ENCODE measurements at regions not wholly inside any gene's neighbourhood (a gene's known extent, or its start where the extent isn't known, plus 50 kb on each side); places are given as distances from the start of the nearest gene placed in this dataset.

DNA sequence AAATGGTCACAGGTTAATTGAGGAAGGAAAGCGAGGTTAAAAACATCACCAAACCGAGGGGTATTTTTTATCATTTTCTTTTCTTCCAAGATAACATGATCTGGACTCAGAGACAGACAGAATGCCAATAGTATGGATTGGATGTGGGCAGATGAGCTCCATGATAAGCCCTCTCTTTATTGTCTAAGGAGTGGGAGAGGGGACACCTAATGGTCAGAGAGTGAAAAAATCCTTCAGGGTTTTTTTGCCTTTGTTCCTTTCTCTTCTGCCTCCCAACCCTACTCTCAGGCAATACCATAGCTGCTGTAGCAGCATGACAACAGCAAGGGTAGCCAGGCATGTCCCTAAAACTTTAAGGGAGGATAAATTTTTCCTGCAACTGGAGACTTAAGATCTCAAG is 94.7 kb downstream of the DIRAS2 start:
- no peak overlapping the region for H3K4me3 ChIP-seq (replicated peaks; ENCODE audit: low read depth, low read length)
- no peak for DNase-seq (ENCODE audit: low read depth)
- TF ChIP-seq, protein P1, sequence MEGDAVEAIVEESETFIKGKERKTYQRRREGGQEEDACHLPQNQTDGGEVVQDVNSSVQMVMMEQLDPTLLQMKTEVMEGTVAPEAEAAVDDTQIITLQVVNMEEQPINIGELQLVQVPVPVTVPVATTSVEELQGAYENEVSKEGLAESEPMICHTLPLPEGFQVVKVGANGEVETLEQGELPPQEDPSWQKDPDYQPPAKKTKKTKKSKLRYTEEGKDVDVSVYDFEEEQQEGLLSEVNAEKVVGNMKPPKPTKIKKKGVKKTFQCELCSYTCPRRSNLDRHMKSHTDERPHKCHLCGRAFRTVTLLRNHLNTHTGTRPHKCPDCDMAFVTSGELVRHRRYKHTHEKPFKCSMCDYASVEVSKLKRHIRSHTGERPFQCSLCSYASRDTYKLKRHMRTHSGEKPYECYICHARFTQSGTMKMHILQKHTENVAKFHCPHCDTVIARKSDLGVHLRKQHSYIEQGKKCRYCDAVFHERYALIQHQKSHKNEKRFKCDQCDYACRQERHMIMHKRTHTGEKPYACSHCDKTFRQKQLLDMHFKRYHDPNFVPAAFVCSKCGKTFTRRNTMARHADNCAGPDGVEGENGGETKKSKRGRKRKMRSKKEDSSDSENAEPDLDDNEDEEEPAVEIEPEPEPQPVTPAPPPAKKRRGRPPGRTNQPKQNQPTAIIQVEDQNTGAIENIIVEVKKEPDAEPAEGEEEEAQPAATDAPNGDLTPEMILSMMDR (IDR thresholded peaks at IDR 0.05; ENCODE audit: low read length, missing control alignments) = no peak

DNA sequence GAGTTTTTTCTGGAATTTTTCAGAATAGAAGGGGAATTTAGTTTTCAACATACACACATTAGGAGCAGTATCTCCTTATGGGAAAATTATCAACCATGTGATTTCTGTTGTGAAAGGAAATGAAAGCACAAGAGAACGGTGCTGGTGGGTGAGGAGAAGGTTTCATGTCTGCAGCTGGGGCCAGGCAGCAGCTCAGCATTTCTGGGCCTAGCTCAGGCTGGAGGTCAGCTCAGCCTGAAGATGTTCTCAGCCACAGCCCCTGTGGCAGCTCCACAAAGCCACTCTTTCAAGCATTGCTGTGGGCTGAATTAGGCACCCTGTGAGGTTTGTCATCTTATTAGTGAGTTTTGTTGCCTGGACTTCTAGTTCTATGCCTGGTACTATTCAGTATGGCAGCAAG is 90.3 kb downstream of the DIRAS2 start:
- no peak overlapping the region for H3K4me3 ChIP-seq (replicated peaks; ENCODE audit: low read depth, low read length)
- TF ChIP-seq, protein P1 (IDR thresholded peaks at IDR 0.05; ENCODE audit: low read length, missing control alignments) = no peak
- DNase-seq (ENCODE audit: low read depth) = no peak

DNA sequence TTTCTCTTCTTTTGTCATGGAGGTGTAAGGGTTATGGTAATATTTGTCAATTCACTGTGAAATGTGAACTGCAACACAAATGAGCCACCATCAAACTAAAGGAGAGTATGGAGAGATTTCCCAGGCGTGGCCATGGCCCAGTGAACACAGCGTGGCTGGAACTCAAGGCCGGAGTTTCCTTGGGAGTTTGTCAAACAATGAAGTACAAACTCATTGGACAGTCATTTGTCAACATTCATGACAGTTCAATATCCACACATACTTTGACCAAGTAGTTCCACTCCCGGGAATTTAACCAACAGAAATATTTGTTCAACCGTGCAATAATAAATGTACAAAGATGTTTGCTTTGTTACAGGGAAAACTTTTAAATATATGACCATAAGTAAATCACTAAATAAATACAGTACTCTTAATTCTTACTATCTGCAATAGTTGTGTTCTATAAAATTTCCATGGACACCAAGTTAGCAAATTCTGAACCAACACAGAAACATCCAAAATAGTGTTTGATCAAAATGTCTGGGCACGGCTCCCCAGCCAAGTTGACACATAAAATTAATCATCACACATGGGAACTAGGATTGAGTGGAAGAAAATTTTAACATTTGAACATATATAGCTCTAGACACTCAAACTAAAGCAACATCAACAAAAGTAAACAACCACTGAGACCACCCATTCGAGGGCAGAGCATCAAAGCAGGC is 87.1 kb downstream of the DIRAS2 start:
- DNase-seq (ENCODE audit: low read depth) = no peak
- H3K4me3 ChIP-seq (replicated peaks; ENCODE audit: low read depth, low read length) = no peak overlapping the region
- TF ChIP-seq, protein P1 (IDR thresholded peaks at IDR 0.05; ENCODE audit: low read length, missing control alignments) = no peak

DNA sequence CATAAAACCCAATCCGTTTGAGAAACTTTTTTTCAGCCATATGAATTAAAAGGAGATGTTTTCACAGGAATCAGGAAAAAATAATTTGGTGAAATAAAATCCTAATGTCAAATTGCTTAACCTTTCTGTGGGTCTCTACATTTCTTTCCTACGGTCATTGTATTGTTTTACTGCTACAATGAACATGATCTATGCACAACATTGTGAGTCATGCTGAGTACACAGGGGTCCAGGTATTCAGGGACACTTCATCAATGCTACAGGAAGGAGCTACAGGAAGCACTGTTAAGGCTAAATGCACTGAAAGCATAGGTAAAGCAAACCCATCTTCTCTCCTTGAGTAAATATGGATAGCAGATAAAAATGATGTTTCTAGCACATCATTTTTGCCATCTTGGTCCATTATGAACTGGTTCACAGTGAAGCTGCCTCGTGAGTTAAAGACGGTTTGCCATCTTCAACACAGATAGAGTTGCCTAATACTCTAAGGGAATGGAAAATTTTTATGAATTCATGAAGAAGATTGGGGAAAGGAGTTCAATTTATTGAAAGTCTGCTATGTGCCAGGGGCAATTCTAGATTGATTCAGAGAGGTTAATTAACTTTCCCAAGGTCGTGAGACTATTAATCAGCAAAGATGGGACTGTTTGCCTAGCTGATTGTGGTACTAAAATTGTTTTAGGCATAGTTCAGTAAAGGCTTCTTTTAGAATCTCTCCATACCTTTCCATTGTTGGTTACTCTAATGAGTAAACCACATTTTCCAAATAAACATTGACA is 85.5 kb downstream of the DIRAS2 start:
- TF ChIP-seq, protein P1 (IDR thresholded peaks at IDR 0.05; ENCODE audit: low read length, missing control alignments) = no peak
- DNase-seq (ENCODE audit: low read depth) = no peak
- H3K4me3 ChIP-seq (replicated peaks; ENCODE audit: low read depth, low read length) = no peak overlapping the region

DNA sequence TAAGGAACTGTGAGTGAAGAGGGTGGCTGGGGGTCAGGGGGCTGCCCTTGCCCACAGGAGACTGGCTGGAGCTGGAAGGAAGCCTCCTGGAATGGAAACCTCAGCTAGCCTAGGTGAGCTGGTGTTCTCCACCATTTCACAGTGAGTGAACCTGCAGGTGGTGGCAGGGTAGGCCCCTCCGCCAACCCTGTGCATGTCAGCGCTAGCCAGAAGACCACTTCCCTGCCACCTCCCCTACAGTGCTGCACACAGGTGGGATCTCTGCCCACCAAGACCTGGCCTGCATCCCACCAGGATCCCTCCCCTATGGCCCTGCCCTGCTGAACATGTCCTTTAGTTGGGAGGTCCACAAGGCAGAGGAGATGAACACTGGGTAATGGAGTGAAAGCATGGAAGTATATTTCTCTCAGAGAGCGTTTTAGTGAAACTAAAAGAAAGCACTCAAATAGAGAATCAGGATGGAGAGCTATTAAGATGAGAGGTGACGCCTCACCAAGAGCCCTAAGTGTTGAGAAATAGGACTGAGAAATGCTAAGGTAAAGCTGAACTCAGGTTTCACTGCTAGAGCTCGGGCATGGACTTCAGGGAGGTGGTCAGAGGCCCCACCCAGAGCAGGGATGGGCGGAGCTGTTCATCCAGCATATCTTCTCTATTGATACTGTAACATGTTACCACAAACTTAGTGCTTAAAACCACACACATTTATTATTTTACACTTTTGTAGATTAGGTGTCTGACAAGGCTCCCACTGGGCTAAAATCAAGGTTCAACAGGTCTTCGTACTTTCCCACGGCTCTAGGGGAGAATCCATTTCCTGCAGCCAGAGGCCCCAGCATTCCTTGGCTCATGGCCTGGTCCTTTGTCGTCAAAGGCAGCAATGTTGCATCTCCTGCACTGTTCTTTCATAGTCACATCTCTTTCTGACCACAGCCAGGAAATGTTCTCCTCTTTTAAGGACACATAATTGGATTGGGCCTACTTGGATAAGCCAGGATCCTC is 83.2 kb downstream of the DIRAS2 start:
- TF ChIP-seq, protein P1 (IDR thresholded peaks at IDR 0.05; ENCODE audit: low read length, missing control alignments) = no peak
- H3K4me3 ChIP-seq (replicated peaks; ENCODE audit: low read depth, low read length) = no peak overlapping the region
- DNase-seq (ENCODE audit: low read depth) = no peak
